Gastroesophageal sphincter (tissue), 4 donors: ENCODE measurements at regions not wholly inside any gene's neighbourhood (a gene's known extent, or its start where the extent isn't known, plus 50 kb on each side); places are given as distances from the start of the nearest gene placed in this dataset.

Experiments used
- ATAC-seq: fragments of 150-250 bp; one replicate; pipeline ENCODE4 v1.9.1; 2016; ENCODE audit warnings: mild to moderate bottlenecking, moderate library complexity
- H3K27ac ChIP-seq, 4 donors: fragments of 200-600 bp; sonication (generic) in 3 of 4; 1 replicate in 3 of 4; 2 replicates in 1 of 4; pipeline ENCODE4 v1.5.1; 2016 to 2019
- H3K27me3 ChIP-seq: fragments of 200-600 bp; sonication (generic); one replicate; pipeline ENCODE4 v1.5.1; 2019
- H3K36me3 ChIP-seq, 2 donors: fragments of 200-600 bp; sonication (generic); one replicate each; pipeline ENCODE4 v1.5.1; 2019; ENCODE audit warnings: control low read depth in 1 of 2
- H3K4me1 ChIP-seq, 3 donors: fragments of 200-600 bp; sonication (generic); 1 replicate in 2 of 3; 2 replicates in 1 of 3; pipeline ENCODE4 v1.5.1; 2016 to 2019; ENCODE audit warnings: control low read depth in 2 of 3
- H3K4me3 ChIP-seq, 2 donors: fragments of 200-600 bp; sonication (generic); one replicate each; pipeline ENCODE4 v1.5.1; 2019; ENCODE audit warnings: mild to moderate bottlenecking in 1 of 2, moderate library complexity in 1 of 2
- H3K9me3 ChIP-seq, 3 donors: fragments of 200-600 bp; sonication (generic); one replicate each; pipeline ENCODE4 v1.5.1; 2017 to 2019; ENCODE audit warnings: control low read depth in 2 of 3
- EP300 ChIP-seq: sonication (generic); formaldehyde crosslinking; IDR thresholded peaks from one replicate; pipeline ENCODE4 v1.6.1; 2017; ENCODE audit warnings: antibody characterized with exemption, mild to moderate bottlenecking
- POLR2A ChIP-seq, 2 donors: fragments of 450-650 bp; IDR thresholded peaks; one replicate each; pipeline ENCODE4 v1.6.1; 2017; ENCODE audit warnings: antibody characterized with exemption in 2 of 2, mild to moderate bottlenecking in 2 of 2, moderate library complexity in 1 of 2
- POLR2AphosphoS5 ChIP-seq: sonication (generic); formaldehyde crosslinking; IDR thresholded peaks from one replicate; pipeline ENCODE4 v1.6.1; 2017; ENCODE audit warnings: antibody characterized with exemption
- WGBS, 2 donors: methylation state at CpG; one replicate each; pipeline ENCODE4 v1.1.5; 2018; ENCODE audit warnings: low coverage in 1 of 2; 5-methylcytosine and 5-hydroxymethylcytosine counted together
- TF ChIP-seq, protein P1 (sequence below), 4 experiments: fragments of 200-600 bp in 2 of 4; fragments of 450-650 bp in 2 of 4; sonication (generic) in 1 of 4; IDR thresholded peaks; one replicate each; pipeline ENCODE4 v1.5.1; 2017 to 2019; ENCODE audit warnings: antibody characterized with exemption in 4 of 4, mild to moderate bottlenecking in 2 of 4, moderate library complexity in 2 of 4

DNA sequence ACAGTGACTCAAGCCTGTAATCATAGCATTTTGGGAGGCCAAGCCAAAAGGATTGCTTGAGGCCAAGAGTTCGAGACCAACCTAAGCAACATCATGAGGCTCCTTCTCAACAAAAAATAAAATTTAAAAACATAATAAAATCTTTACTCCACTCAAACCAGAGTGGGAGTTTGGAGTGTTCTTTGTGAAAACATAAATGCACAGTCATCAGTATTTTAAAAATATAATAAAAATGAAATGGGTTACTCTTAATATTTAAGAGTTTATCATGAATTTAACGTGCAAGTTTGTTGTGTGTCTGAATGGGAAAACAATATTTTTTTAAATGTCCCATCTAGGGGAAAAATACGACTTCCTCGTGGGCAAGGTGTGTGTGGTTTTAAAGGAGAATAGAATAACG, 78.6 kb upstream of the STARD13 start:
- no peak overlapping the region for H3K4me3 ChIP-seq
- 95 to 98% methylated on average over 5 of the region's 5 CpGs for WGBS, 2 donors

DNA sequence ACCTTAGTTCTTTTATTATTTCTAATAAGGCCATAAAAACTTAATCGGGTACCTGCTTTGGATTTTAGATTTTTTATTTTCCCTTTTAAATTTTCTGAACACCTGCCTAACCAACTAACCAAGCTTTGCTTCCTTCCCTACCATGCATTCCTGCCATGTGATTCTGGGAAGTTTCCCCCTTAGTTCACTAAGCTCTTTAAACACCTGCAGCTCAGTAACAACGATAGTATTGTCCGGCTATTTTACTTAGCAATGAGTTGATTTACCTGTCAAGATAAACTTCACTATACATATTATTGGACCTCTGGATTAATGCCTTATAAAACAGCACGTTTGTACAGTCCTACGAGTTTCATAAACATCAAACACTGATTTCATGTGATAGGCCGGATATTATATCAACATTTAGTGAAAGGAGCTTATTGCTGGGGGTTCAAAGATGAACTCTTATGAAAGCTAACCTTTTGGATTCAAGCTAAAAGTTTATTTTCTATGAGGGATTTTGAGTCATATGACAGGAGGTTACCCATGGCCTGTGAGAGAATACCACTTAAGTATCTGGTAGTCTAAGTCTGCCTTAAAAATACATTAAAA, 81.0 kb upstream of the STARD13 start:
- H3K4me1 ChIP-seq = no peaks in the 10 kb centered on the region
- WGBS, 2 donors = 73 to 76% methylated on average over 6 of the region's 6 CpGs
- no peak overlapping the region for H3K27ac ChIP-seq
- H3K36me3 ChIP-seq = peaks cover 0 to 2% of the 10 kb centered on the region in 2 donors
- no peaks in the 10 kb centered on the region for H3K9me3 ChIP-seq
- ATAC-seq = no peak
- TF ChIP-seq POLR2AphosphoS5 = no peak
- TF ChIP-seq, protein P1, sequence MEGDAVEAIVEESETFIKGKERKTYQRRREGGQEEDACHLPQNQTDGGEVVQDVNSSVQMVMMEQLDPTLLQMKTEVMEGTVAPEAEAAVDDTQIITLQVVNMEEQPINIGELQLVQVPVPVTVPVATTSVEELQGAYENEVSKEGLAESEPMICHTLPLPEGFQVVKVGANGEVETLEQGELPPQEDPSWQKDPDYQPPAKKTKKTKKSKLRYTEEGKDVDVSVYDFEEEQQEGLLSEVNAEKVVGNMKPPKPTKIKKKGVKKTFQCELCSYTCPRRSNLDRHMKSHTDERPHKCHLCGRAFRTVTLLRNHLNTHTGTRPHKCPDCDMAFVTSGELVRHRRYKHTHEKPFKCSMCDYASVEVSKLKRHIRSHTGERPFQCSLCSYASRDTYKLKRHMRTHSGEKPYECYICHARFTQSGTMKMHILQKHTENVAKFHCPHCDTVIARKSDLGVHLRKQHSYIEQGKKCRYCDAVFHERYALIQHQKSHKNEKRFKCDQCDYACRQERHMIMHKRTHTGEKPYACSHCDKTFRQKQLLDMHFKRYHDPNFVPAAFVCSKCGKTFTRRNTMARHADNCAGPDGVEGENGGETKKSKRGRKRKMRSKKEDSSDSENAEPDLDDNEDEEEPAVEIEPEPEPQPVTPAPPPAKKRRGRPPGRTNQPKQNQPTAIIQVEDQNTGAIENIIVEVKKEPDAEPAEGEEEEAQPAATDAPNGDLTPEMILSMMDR (IDR thresholded peaks at IDR 0.05) = no peak
- TF ChIP-seq POLR2A (IDR thresholded peaks at IDR 0.05) = no peak
- TF ChIP-seq EP300 = no peak
- no peak overlapping the region for H3K4me3 ChIP-seq
- H3K27me3 ChIP-seq = no peaks in the 10 kb centered on the region

More for the DNA sequence above, 78.6 kb upstream of the STARD13 start:
- H3K27ac ChIP-seq = no peak overlapping the region
- H3K27me3 ChIP-seq = no peaks in the 10 kb centered on the region
- TF ChIP-seq EP300 (no peak), POLR2AphosphoS5 (no peak), POLR2A (IDR thresholded peaks at IDR 0.05) (no peak)
- TF ChIP-seq, protein P1 (IDR thresholded peaks at IDR 0.05) = no peak
- H3K4me1 ChIP-seq = no peaks in the 10 kb centered on the region
- H3K36me3 ChIP-seq = peaks cover 0 to 2% of the 10 kb centered on the region in 2 donors
- ATAC-seq = no peak
- no peaks in the 10 kb centered on the region for H3K9me3 ChIP-seq

DNA sequence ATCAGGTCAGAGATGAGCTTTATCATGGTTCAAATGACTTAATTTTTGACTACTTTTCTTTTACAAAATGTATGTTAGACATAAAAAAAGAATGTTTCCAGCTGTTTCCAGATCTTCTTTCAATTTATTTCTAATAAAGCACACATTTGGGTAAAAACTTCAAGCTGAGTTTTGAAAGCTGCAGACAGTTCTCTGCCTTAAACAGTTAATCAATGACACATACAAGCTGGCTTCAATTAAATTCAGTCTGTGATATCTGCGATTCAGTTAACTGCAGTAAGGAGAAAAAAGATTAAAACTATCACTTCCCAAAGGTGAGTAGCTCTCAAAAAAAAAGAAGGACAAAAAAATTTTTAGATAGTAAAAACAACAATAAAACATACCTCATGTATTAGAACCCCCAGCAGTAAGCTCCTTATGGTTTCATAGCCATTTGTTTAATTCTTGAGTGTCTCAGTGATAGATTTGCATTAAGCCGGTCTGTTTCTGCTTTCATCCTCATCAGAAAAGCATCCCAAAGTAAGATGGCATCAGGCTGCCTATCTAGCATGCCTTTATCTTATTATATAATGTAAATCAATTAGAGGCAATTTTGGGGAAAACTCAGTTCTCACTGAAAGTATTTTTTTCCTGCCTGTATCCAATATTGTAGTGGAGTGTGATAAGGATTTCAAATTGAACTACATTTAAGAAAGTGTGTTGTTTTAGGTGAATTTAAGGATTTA, 81.8 kb upstream of the STARD13 start:
- H3K4me3 ChIP-seq = no peak overlapping the region
- no peak overlapping the region for H3K27ac ChIP-seq
- no peak for TF ChIP-seq POLR2A (IDR thresholded peaks at IDR 0.05)
- no peak for TF ChIP-seq POLR2AphosphoS5
- no peak for TF ChIP-seq EP300
- TF ChIP-seq, protein P1 (IDR thresholded peaks at IDR 0.05) = no peak
- H3K9me3 ChIP-seq = no peaks in the 10 kb centered on the region
- peaks cover 0 to 2% of the 10 kb centered on the region in 2 donors for H3K36me3 ChIP-seq
- 79 to 86% methylated on average over 2 of the region's 2 CpGs for WGBS, 2 donors
- H3K27me3 ChIP-seq = no peaks in the 10 kb centered on the region
- peaks cover 0 to 2% (median 0%) of the 10 kb centered on the region in 3 donors for H3K4me1 ChIP-seq
- ATAC-seq = no peak

DNA sequence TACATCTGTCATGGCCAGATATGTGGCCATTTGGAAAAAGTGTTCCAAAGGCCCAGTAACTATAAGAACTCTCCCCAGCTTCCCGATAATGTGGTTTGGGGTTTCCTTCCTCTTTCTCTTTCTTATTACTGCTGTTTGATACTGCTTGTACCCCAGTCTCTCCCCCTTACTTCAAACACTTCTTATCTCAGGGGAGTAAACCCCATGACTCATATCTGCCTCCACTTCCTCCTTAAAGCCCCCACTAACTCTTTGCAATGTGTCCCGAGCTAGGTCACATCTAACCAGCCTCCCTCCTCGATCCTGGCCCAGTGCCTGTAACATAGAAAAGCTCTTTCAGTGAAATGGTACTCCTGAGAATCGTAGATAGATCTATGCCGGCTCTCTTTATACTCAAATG, 82.4 kb upstream of the STARD13 start:
- Histone ChIP-seq H3K4me3 (no peak overlapping the region), H3K4me1 (peaks cover 0 to 8% (median 0%) of the 10 kb centered on the region in 3 donors), H3K9me3 (no peaks in the 10 kb centered on the region), H3K36me3 (peaks cover 0 to 2% of the 10 kb centered on the region in 2 donors), H3K27me3 (no peaks in the 10 kb centered on the region), H3K27ac (no peak overlapping the region)
- ATAC-seq = no peak
- TF ChIP-seq POLR2A (IDR thresholded peaks at IDR 0.05) (no peak), EP300 (no peak), POLR2AphosphoS5 (no peak)
- TF ChIP-seq, protein P1 (IDR thresholded peaks at IDR 0.05) = no peak
- 72 to 79% methylated on average over 3 to 5 of the region's 5 CpGs for WGBS, 2 donors

DNA sequence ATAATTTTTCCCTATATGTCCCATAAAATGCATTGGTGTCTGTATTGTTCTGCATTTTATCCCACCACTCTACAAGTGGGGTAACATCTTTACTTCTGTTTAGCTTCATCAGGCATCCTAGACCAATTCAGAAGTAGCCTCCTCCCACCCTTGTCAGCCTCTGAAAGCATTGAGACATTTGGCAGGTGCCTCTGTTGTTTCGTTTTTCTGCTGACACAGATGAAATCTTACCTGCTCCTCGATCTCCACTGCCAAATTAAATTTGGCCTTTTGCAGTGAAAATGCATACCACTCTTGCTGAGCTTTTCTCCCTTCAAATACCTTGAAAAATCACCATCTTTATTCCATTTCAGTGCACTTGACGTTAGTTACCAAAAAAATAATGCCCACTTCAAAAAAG, 83.5 kb upstream of the STARD13 start:
- H3K27ac ChIP-seq = no peak overlapping the region
- H3K9me3 ChIP-seq = no peaks in the 10 kb centered on the region
- WGBS, 2 donors = 82 to 86% methylated on average over 3 of the region's 3 CpGs
- H3K4me3 ChIP-seq = no peak overlapping the region
- H3K4me1 ChIP-seq = peaks cover 0 to 10% (median 0%) of the 10 kb centered on the region in 3 donors
- TF ChIP-seq POLR2AphosphoS5 = no peak
- TF ChIP-seq EP300 = no peak
- TF ChIP-seq, protein P1 (IDR thresholded peaks at IDR 0.05) = no peak
- TF ChIP-seq POLR2A (IDR thresholded peaks at IDR 0.05) = no peak
- no peaks in the 10 kb centered on the region for H3K27me3 ChIP-seq
- peaks cover 0 to 2% of the 10 kb centered on the region in 2 donors for H3K36me3 ChIP-seq
- no peak for ATAC-seq
